GM23338 (cell line): ENCODE measurements at regions not wholly inside any gene's neighbourhood (a gene's known extent, or its start where the extent isn't known, plus 50 kb on each side); places are given as distances from the start of the nearest gene placed in this dataset.

Experiments used
- ATAC-seq: fragments of 200-7000 bp; cut with Tn5 transposase; 3 replicates; pipeline ENCODE4 v1.9.1; 2020
- DNase-seq: peaks from one replicate; pipeline ENCODE4 v3.0.0-alpha.2; 2015; ENCODE audit warnings: low spot score
- H2AFZ ChIP-seq: fragments of 200-600 bp; sonication (generic); 2 replicates; pipeline ENCODE4 v1.8.0; 2016; ENCODE audit warnings: antibody characterized with exemption, mild to moderate bottlenecking, moderate library complexity
- H3F3A ChIP-seq: fragments of 200-600 bp; sonication (generic); replicated peaks from 2 replicates; pipeline ENCODE4 v1.8.0; 2017; ENCODE audit warnings: antibody characterized with exemption, mixed run types, low read depth
- H3K27ac ChIP-seq: fragments of 200-600 bp; sonication (generic); 2 replicates; pipeline ENCODE4 v1.6.1; 2016; ENCODE audit warnings: low read depth
- H3K27me3 ChIP-seq: fragments of 200-600 bp; sonication (generic); 2 replicates; pipeline ENCODE4 v1.8.0; 2016; ENCODE audit warnings: mild to moderate bottlenecking, mixed run types, moderate library complexity; ENCODE audit not compliant: insufficient read depth
- H3K36me3 ChIP-seq: fragments of 200-600 bp; sonication (generic); 2 replicates; pipeline ENCODE4 v1.8.0; 2016; ENCODE audit warnings: mild to moderate bottlenecking; ENCODE audit not compliant: insufficient read depth
- H3K4me1 ChIP-seq: fragments of 200-600 bp; sonication (generic); 2 replicates; pipeline ENCODE4 v1.8.0; 2016; ENCODE audit warnings: mild to moderate bottlenecking, moderate library complexity; ENCODE audit not compliant: insufficient read depth
- H3K4me2 ChIP-seq: fragments of 200-600 bp; sonication (generic); 2 replicates; pipeline ENCODE4 v1.7.1; 2017; ENCODE audit warnings: mixed run types
- H3K4me3 ChIP-seq: fragments of 200-600 bp; sonication (generic); 2 replicates; pipeline ENCODE4 v1.6.1; 2016; ENCODE audit warnings: mixed run types
- H3K79me2 ChIP-seq: fragments of 200-600 bp; sonication (generic); replicated peaks from 2 replicates; pipeline ENCODE4 v1.8.0; 2017; ENCODE audit warnings: mild to moderate bottlenecking; ENCODE audit not compliant: insufficient read depth
- H3K9me2 ChIP-seq: fragments of 200-600 bp; sonication (generic); 2 replicates; pipeline ENCODE4 v1.8.0; 2017; ENCODE audit not compliant: insufficient read depth
- H4K20me1 ChIP-seq: fragments of 200-600 bp; sonication (generic); replicated peaks from 2 replicates; pipeline ENCODE4 v1.8.0; 2017; ENCODE audit warnings: mild to moderate bottlenecking; ENCODE audit not compliant: insufficient read depth
- H3K27ac Mint-ChIP-seq: 2 replicates; pipeline ENCODE4 v1.8.0; 2020; ENCODE audit warnings: inconsistent platforms, mild to moderate bottlenecking, moderate library complexity, mixed read lengths
- H3K27me3 Mint-ChIP-seq: 3 replicates; pipeline ENCODE4 v1.8.0; 2022; ENCODE audit warnings: low read depth, mild to moderate bottlenecking, moderate library complexity, mixed read lengths, inconsistent platforms; ENCODE audit not compliant: insufficient read depth, poor library complexity
- H3K36me3 Mint-ChIP-seq: 3 replicates; pipeline ENCODE4 v1.8.0; 2021; ENCODE audit warnings: low read depth, mild to moderate bottlenecking, inconsistent platforms, moderate library complexity, mixed read lengths
- H3K4me1 Mint-ChIP-seq: 3 replicates; pipeline ENCODE4 v1.8.0; 2020; ENCODE audit warnings: mild to moderate bottlenecking, inconsistent platforms, mixed read lengths
- H3K4me3 Mint-ChIP-seq: 3 replicates; pipeline ENCODE4 v1.8.0; 2021; ENCODE audit warnings: moderate library complexity, mild to moderate bottlenecking, inconsistent platforms, mixed read lengths
- H3K9me3 Mint-ChIP-seq: 3 replicates; pipeline ENCODE4 v1.8.0; 2020; ENCODE audit warnings: moderate library complexity, mild to moderate bottlenecking, inconsistent platforms, mixed read lengths
- EZH2phosphoT487 ChIP-seq: fragments of 200-600 bp; sonication (generic); IDR thresholded peaks from one replicate; pipeline ENCODE4 v1.8.1; 2018; ENCODE audit warnings: antibody characterized with exemption; ENCODE audit not compliant: unreplicated experiment
- JUNB ChIP-seq: IDR thresholded peaks from one replicate; pipeline ENCODE4 v1.6.1; 2016; ENCODE audit warnings: antibody characterized with exemption; ENCODE audit not compliant: unreplicated experiment
- NANOG ChIP-seq: IDR thresholded peaks from 2 replicates; pipeline ENCODE4 v1.6.1; 2016; ENCODE audit warnings: antibody characterized with exemption, borderline replicate concordance
- ZNF331 ChIP-seq: fragments of 250-450 bp; sonication (Bioruptor Pico); IDR thresholded peaks from 2 replicates; pipeline ENCODE4 v1.5.0; 2020; ENCODE audit warnings: low read depth, mild to moderate bottlenecking, moderate library complexity
- TF ChIP-seq, protein P1 (sequence below): fragments of 250-450 bp; sonication (Bioruptor Pico); IDR thresholded peaks from 2 replicates; pipeline ENCODE4 v1.5.0; 2020; ENCODE audit warnings: mild to moderate bottlenecking, moderate library complexity
- TF ChIP-seq, protein P2 (sequence below): IDR thresholded peaks from 2 replicates; pipeline ENCODE4 v1.6.1; 2016; ENCODE audit warnings: antibody characterized with exemption

DNA sequence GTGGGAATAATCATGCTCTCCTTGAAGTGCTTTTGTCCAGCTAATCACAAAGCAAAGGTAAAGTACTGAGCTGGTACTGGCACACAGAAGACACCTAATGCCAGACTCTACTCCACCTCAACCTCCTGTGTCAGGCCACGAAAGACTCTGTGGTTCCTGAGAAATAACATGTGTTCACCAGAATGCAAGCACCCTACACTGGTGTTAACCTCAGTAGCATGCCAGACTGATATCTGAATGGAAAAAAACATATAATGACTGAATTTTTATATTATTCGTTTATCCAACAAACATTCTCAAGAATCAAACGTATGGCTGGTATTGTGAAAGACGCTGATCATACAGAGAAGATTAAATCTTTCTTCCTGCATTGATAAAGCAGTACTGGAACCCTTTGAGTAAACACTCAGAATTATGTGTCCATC, 97.1 kb upstream of the IFNE start:
- Histone ChIP-seq H3K4me2 (no peak overlapping the region), H2AFZ (no peak overlapping the region), H3K27ac (no peak overlapping the region), H3F3A (no peaks in the 10 kb centered on the region), H3K36me3 (no peaks in the 10 kb centered on the region), H4K20me1 (no peaks in the 10 kb centered on the region), H3K4me3 (no peak overlapping the region), H3K9me2 (no peaks in the 10 kb centered on the region), H3K79me2 (no peaks in the 10 kb centered on the region), H3K27me3 (no peaks in the 10 kb centered on the region), H3K4me1 (0 out of 2 replicates have a peak, but pooled peaks cover 4% of the 10 kb centered on the region)
- peaks cover 1% of the 10 kb centered on the region for H3K27me3 Mint-ChIP-seq
- TF ChIP-seq ZNF331 (no peak), EZH2phosphoT487 (no peak), NANOG (no peak), JUNB (no peak)
- TF ChIP-seq, protein P1, sequence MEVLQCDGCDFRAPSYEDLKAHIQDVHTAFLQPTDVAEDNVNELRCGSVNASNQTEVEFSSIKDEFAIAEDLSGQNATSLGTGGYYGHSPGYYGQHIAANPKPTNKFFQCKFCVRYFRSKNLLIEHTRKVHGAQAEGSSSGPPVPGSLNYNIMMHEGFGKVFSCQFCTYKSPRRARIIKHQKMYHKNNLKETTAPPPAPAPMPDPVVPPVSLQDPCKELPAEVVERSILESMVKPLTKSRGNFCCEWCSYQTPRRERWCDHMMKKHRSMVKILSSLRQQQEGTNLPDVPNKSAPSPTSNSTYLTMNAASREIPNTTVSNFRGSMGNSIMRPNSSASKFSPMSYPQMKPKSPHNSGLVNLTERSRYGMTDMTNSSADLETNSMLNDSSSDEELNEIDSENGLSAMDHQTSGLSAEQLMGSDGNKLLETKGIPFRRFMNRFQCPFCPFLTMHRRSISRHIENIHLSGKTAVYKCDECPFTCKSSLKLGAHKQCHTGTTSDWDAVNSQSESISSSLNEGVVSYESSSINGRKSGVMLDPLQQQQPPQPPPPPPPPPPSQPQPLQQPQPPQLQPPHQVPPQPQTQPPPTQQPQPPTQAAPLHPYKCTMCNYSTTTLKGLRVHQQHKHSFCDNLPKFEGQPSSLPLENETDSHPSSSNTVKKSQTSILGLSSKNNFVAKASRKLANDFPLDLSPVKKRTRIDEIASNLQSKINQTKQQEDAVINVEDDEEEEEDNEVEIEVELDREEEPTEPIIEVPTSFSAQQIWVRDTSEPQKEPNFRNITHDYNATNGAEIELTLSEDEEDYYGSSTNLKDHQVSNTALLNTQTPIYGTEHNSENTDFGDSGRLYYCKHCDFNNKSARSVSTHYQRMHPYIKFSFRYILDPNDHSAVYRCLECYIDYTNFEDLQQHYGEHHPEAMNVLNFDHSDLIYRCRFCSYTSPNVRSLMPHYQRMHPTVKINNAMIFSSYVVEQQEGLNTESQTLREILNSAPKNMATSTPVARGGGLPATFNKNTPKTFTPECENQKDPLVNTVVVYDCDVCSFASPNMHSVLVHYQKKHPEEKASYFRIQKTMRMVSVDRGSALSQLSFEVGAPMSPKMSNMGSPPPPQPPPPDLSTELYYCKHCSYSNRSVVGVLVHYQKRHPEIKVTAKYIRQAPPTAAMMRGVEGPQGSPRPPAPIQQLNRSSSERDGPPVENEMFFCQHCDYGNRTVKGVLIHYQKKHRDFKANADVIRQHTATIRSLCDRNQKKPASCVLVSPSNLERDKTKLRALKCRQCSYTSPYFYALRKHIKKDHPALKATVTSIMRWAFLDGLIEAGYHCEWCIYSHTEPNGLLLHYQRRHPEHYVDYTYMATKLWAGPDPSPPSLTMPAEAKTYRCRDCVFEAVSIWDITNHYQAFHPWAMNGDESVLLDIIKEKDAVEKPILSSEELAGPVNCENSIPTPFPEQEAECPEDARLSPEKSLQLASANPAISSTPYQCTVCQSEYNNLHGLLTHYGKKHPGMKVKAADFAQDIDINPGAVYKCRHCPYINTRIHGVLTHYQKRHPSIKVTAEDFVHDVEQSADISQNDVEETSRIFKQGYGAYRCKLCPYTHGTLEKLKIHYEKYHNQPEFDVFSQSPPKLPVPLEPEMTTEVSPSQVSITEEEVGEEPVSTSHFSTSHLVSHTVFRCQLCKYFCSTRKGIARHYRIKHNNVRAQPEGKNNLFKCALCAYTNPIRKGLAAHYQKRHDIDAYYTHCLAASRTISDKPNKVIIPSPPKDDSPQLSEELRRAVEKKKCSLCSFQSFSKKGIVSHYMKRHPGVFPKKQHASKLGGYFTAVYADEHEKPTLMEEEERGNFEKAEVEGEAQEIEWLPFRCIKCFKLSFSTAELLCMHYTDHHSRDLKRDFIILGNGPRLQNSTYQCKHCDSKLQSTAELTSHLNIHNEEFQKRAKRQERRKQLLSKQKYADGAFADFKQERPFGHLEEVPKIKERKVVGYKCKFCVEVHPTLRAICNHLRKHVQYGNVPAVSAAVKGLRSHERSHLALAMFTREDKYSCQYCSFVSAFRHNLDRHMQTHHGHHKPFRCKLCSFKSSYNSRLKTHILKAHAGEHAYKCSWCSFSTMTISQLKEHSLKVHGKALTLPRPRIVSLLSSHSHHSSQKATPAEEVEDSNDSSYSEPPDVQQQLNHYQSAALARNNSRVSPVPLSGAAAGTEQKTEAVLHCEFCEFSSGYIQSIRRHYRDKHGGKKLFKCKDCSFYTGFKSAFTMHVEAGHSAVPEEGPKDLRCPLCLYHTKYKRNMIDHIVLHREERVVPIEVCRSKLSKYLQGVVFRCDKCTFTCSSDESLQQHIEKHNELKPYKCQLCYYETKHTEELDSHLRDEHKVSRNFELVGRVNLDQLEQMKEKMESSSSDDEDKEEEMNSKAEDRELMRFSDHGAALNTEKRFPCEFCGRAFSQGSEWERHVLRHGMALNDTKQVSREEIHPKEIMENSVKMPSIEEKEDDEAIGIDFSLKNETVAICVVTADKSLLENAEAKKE (CRISPR knock-in tag) = no peak
- TF ChIP-seq, protein P2, sequence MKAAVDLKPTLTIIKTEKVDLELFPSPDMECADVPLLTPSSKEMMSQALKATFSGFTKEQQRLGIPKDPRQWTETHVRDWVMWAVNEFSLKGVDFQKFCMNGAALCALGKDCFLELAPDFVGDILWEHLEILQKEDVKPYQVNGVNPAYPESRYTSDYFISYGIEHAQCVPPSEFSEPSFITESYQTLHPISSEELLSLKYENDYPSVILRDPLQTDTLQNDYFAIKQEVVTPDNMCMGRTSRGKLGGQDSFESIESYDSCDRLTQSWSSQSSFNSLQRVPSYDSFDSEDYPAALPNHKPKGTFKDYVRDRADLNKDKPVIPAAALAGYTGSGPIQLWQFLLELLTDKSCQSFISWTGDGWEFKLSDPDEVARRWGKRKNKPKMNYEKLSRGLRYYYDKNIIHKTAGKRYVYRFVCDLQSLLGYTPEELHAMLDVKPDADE = no peak
- H3K27ac Mint-ChIP-seq = no peak overlapping the region
- H3K9me3 Mint-ChIP-seq = no peaks in the 10 kb centered on the region
- DNase-seq (no peak), ATAC-seq (no peak)
- H3K4me3 Mint-ChIP-seq = no peak overlapping the region
- H3K4me1 Mint-ChIP-seq = peaks cover 6% of the 10 kb centered on the region; the same call in 2 of the 3 replicates
- no peaks in the 10 kb centered on the region for H3K36me3 Mint-ChIP-seq
